AG10803 (cell line): ENCODE measurements at regions not wholly inside any gene's neighbourhood (a gene's known extent, or its start where the extent isn't known, plus 50 kb on each side); places are given as distances from the start of the nearest gene placed in this dataset.
"Not testable (repeated sequence)": the region's sequence is repeated elsewhere in the genome, so short reads cannot be mapped to it uniquely, and the experiment has no call there.

Experiments used
- DNase-seq: peaks from one replicate; pipeline ENCODE4 v3.0.0; 2010; ENCODE audit warnings: low read depth
- H3K4me3 ChIP-seq: 2 replicates; pipeline ENCODE4 v1.5.1; 2011; ENCODE audit warnings: mild to moderate bottlenecking, low read length, control low read depth
- CTCF ChIP-seq: conservative IDR thresholded peaks from 2 replicates; pipeline ENCODE4 v1.5.1; 2011; ENCODE audit warnings: mild to moderate bottlenecking, low read length, control low read depth, inconsistent platforms

GRCh38 chr15:55074431-55074830, 122.3 kb downstream of the RSL24D1 start:
- no peak for DNase-seq
- no peak for TF ChIP-seq CTCF
- H3K4me3 ChIP-seq: no peak overlapping the region

- not testable (repeated sequence) for DNase-seq, H3K4me3 ChIP-seq
Measured at GRCh38 chr15:55063970-55064369, 132.8 kb downstream of the RSL24D1 start.

GRCh38 chr15:55060836-55061235, 135.9 kb downstream of the RSL24D1 start:
- H3K4me3 ChIP-seq: no peak overlapping the region
- no peak for DNase-seq
- no peak for TF ChIP-seq CTCF

- H3K4me3 ChIP-seq: no peak overlapping the region
- TF ChIP-seq CTCF: no peak
- no peak for DNase-seq
Measured at GRCh38 chr15:55056500-55056899, 140.2 kb downstream of the RSL24D1 start.

- no peak for TF ChIP-seq CTCF
- no peak for DNase-seq
- no peak overlapping the region for H3K4me3 ChIP-seq
Measured at GRCh38 chr15:55044162-55044561, 152.6 kb downstream of the RSL24D1 start.

- no peak for DNase-seq
- no peak for TF ChIP-seq CTCF
Measured at GRCh38 chr15:55037071-55037470, 159.7 kb downstream of the RSL24D1 start.

GRCh38 chr15:55035749-55036148, 161.0 kb downstream of the RSL24D1 start:
- H3K4me3 ChIP-seq: no peak overlapping the region
- DNase-seq: no peak
- TF ChIP-seq CTCF: no peak

More at GRCh38 chr15:55037071-55037470, 159.7 kb downstream of the RSL24D1 start:
- H3K4me3 ChIP-seq: no peak overlapping the region

GRCh38 chr15:55033574-55033973, 163.2 kb downstream of the RSL24D1 start:
- no peak for DNase-seq
- TF ChIP-seq CTCF: no peak
- H3K4me3 ChIP-seq: no peak overlapping the region
